ENCODE measurements at regions not wholly inside any gene's neighbourhood (a gene's known extent, or its start where the extent isn't known, plus 50 kb on each side); places are given as distances from the start of the nearest gene placed in this dataset.

- TF ChIP-seq TCF12 (IDR thresholded peaks at IDR 0.05; ENCODE audit: low read depth), result no peak
- TF ChIP-seq REST (IDR thresholded peaks at IDR 0.05; ENCODE audit: low read depth), result no peak
- no peak for TF ChIP-seq CREB1 (IDR thresholded peaks at IDR 0.05; ENCODE audit: low read depth)
- no peak for TF ChIP-seq TAF1 (IDR thresholded peaks at IDR 0.05; ENCODE audit: low read depth)
- TF ChIP-seq NFIC (IDR thresholded peaks at IDR 0.05), result no peak
- TF ChIP-seq YY1 (IDR thresholded peaks at IDR 0.05; ENCODE audit: low read depth), result no peak
- no peak for TF ChIP-seq CEBPB (IDR thresholded peaks at IDR 0.05)
- TF ChIP-seq EGR1 (IDR thresholded peaks at IDR 0.05), result no peak
- TF ChIP-seq FOXM1 (IDR thresholded peaks at IDR 0.05; ENCODE audit: borderline replicate concordance, low read depth), result no peak
- TF ChIP-seq USF1 (IDR thresholded peaks at IDR 0.05), result no peak
- TF ChIP-seq TEAD4 (IDR thresholded peaks at IDR 0.05), result no peak
- TF ChIP-seq MAX (IDR thresholded peaks at IDR 0.05), result no peak
- TF ChIP-seq ZBTB7A (IDR thresholded peaks at IDR 0.05; ENCODE audit: low read depth), result no peak
- TF ChIP-seq RAD21 (IDR thresholded peaks at IDR 0.05; ENCODE audit: low read depth), result no peak
- no peak for TF ChIP-seq EP300 (IDR thresholded peaks at IDR 0.05; ENCODE audit: borderline replicate concordance)
Measured at GRCh38 chr17:5986644-5987043, 83.5 kb upstream of the WSCD1 start.

- TF ChIP-seq REST (IDR thresholded peaks at IDR 0.05; ENCODE audit: low read depth) (no peak), CEBPB (IDR thresholded peaks at IDR 0.05) (no peak), FOXM1 (IDR thresholded peaks at IDR 0.05; ENCODE audit: borderline replicate concordance, low read depth) (no peak), EP300 (IDR thresholded peaks at IDR 0.05; ENCODE audit: borderline replicate concordance) (no peak), MAX (IDR thresholded peaks at IDR 0.05) (no peak), EGR1 (IDR thresholded peaks at IDR 0.05) (no peak), TCF12 (IDR thresholded peaks at IDR 0.05; ENCODE audit: low read depth) (no peak), RAD21 (IDR thresholded peaks at IDR 0.05; ENCODE audit: low read depth) (no peak), TAF1 (IDR thresholded peaks at IDR 0.05; ENCODE audit: low read depth) (no peak), ZBTB7A (IDR thresholded peaks at IDR 0.05; ENCODE audit: low read depth) (no peak), TEAD4 (IDR thresholded peaks at IDR 0.05) (no peak), CREB1 (IDR thresholded peaks at IDR 0.05; ENCODE audit: low read depth) (no peak), YY1 (IDR thresholded peaks at IDR 0.05; ENCODE audit: low read depth) (no peak), NFIC (IDR thresholded peaks at IDR 0.05) (no peak), USF1 (IDR thresholded peaks at IDR 0.05) (no peak)
Measured at GRCh38 chr17:6000426-6000825, 69.8 kb upstream of the WSCD1 start.

GRCh38 chr17:6005939-6006338, 64.2 kb upstream of the WSCD1 start:
- TF ChIP-seq RAD21 (IDR thresholded peaks at IDR 0.05; ENCODE audit: low read depth), result no peak
- no peak for TF ChIP-seq YY1 (IDR thresholded peaks at IDR 0.05; ENCODE audit: low read depth)
- TF ChIP-seq CEBPB (IDR thresholded peaks at IDR 0.05), result no peak
- no peak for TF ChIP-seq FOXM1 (IDR thresholded peaks at IDR 0.05; ENCODE audit: borderline replicate concordance, low read depth)
- TF ChIP-seq ZBTB7A (IDR thresholded peaks at IDR 0.05; ENCODE audit: low read depth), result no peak
- no peak for TF ChIP-seq CREB1 (IDR thresholded peaks at IDR 0.05; ENCODE audit: low read depth)
- no peak for TF ChIP-seq REST (IDR thresholded peaks at IDR 0.05; ENCODE audit: low read depth)
- no peak for TF ChIP-seq EGR1 (IDR thresholded peaks at IDR 0.05)

GRCh38 chr17:6011206-6011605, 59.0 kb upstream of the WSCD1 start:
- TF ChIP-seq NFIC (IDR thresholded peaks at IDR 0.05), result no peak
- no peak for TF ChIP-seq TEAD4 (IDR thresholded peaks at IDR 0.05)

GRCh38 chr17:6018788-6019187, 51.4 kb upstream of the WSCD1 start:
- TF ChIP-seq NFIC (IDR thresholded peaks at IDR 0.05), result no peak
- TF ChIP-seq TEAD4 (IDR thresholded peaks at IDR 0.05), result no peak
- TF ChIP-seq ZBTB7A (IDR thresholded peaks at IDR 0.05; ENCODE audit: low read depth), result no peak
- no peak for TF ChIP-seq MAX (IDR thresholded peaks at IDR 0.05)
- TF ChIP-seq EP300 (IDR thresholded peaks at IDR 0.05; ENCODE audit: borderline replicate concordance), result no peak
- TF ChIP-seq USF1 (IDR thresholded peaks at IDR 0.05), result no peak
- TF ChIP-seq TAF1 (IDR thresholded peaks at IDR 0.05; ENCODE audit: low read depth), result no peak
- no peak for TF ChIP-seq RAD21 (IDR thresholded peaks at IDR 0.05; ENCODE audit: low read depth)
- no peak for TF ChIP-seq TCF12 (IDR thresholded peaks at IDR 0.05; ENCODE audit: low read depth)
- no peak for TF ChIP-seq REST (IDR thresholded peaks at IDR 0.05; ENCODE audit: low read depth)
- no peak for TF ChIP-seq YY1 (IDR thresholded peaks at IDR 0.05; ENCODE audit: low read depth)
- no peak for TF ChIP-seq CREB1 (IDR thresholded peaks at IDR 0.05; ENCODE audit: low read depth)
- TF ChIP-seq EGR1 (IDR thresholded peaks at IDR 0.05), result no peak
- TF ChIP-seq FOXM1 (IDR thresholded peaks at IDR 0.05; ENCODE audit: borderline replicate concordance, low read depth), result no peak
- no peak for TF ChIP-seq CEBPB (IDR thresholded peaks at IDR 0.05)

Data from Ishikawa (cell line).